Panc1 (cell line): ENCODE measurements at regions not wholly inside any gene's neighbourhood (a gene's known extent, or its start where the extent isn't known, plus 50 kb on each side); places are given as distances from the start of the nearest gene placed in this dataset.

Source experiments
- CTCF ChIP-seq: fragments of 450-650 bp; IDR thresholded peaks from 2 replicates; pipeline ENCODE4 v1.5.1; 2017; ENCODE audit warnings: mild to moderate bottlenecking
- REST ChIP-seq, 2 experiments: IDR thresholded peaks; 2 replicates each; pipeline ENCODE4 v1.6.1; 2011 to 2012; ENCODE audit warnings: low read depth in 2 of 2, control low read depth in 1 of 2, low read length in 1 of 2, mild to moderate bottlenecking in 1 of 2, moderate library complexity in 1 of 2; ENCODE audit not compliant: insufficient read depth in 1 of 2

GRCh38 chr4:131509521-131509920 is 1639.6 kb upstream of the PCDH10 start:
- TF ChIP-seq CTCF (no peak), REST (IDR thresholded peaks at IDR 0.05; ENCODE audit: insufficient read depth in 1 of 2, low read depth in 2 of 2, low read length in 1 of 2) (no peak)
